ENCODE measurements at regions not wholly inside any gene's neighbourhood (a gene's known extent, or its start where the extent isn't known, plus 50 kb on each side); places are given as distances from the start of the nearest gene placed in this dataset.

DNA sequence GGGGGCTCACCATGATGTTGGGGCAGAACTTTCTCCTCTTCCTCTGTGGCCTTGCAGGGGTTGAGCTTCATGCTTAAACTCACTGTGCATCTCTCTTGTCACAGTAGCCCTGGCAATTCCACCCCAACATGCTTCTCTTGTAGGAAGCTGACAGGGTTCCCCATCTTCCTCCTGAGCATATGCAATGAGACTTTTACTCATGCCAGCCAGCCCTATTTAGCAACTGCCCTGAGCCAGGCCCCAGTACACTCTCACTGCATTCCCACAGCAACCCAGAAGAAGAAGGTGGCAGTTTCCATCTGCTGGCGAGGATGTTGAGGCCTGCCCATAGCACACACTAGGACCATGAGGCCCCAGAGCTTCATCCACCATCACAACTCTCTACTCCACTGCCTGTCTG is 72.2 kb upstream of the TEX51 start:
- DNase-seq (ENCODE audit: low read depth, low spot score): no peak

DNA sequence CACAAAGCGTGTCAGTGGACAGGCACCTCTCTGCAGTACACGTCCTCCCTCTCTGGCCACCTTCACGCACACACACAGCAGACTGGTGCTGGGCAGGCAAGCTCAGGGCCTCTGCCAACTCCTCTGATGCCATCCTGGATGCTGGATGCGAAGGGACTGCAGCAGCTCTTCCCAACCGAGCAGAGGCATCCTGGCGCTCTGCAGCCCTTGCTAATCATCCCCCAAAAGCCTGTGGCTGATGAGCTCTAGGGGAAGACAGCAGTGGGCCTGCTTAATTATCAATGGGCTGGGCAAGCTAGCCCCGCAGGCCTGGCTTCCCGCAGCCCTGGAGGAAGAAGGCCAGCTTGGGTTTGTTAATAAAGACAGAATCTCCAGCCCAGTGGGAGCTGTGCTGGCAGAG is 71.3 kb upstream of the TEX51 start:
- no peak for DNase-seq (ENCODE audit: low read depth, low spot score)

GRCh38 chr2:126828051-126828450 is 70.6 kb upstream of the TEX51 start:
- DNase-seq (ENCODE audit: low read depth, low spot score): no peak

DNA sequence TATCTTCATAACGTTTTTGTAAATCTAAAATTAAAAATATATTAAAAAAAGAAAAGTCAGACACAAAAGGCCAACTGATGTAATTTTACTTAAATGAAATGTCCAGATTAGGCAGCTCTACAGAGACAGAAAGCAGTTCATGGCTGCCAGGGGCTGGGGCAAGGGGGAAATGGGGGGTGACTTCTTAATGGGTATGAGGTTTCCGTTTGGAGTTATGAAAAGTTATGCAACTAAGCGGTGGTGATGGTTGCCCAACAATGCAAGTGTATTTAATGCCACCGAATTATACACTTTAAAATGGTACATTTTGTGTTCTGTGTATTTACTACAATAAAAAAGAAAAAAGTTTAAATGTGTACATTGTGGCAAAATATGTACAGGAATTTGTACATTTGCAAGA is 70.2 kb upstream of the TEX51 start:
- DNase-seq (ENCODE audit: low read depth, low spot score): no peak

DNA sequence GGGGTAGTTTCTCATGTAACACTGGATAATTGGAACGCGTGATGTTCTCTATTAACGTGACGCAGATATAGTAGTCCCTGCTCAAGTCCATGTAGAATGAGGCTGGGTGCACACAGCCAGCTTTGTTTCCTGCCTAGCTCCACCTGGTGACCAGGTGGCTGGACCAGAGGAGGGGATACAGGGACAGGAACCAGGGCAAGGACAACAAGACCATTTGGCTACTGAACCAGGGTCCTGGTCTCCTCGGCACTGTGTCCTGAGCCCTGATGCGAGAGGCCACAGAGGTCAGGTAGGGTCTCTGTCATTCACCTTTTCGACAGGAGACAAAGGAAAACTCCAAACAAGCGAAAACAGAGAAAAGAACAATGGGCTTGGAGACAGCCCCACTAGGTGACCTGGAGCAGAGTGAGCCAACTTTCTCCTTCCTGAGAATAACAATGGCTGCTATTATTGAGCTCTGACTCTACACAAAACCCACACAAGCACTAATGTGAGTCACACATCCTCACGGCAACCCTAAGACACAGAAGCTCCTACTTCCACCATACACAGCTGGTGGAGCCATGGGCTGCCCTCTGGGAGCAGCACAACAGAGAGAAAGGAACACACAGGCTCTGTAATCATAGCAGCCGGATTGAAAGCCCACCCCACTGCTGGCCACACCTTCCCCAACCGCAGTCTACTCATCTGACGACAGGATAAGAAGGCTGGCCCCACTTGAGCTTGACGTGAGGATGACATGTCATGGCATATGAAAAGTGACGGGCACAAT is 67.3 kb upstream of the TEX51 start:
- DNase-seq (ENCODE audit: low read depth, low spot score): no peak

GRCh38 chr2:126832014-126832413 is 66.7 kb upstream of the TEX51 start:
- DNase-seq (ENCODE audit: low read depth, low spot score): no peak

DNA sequence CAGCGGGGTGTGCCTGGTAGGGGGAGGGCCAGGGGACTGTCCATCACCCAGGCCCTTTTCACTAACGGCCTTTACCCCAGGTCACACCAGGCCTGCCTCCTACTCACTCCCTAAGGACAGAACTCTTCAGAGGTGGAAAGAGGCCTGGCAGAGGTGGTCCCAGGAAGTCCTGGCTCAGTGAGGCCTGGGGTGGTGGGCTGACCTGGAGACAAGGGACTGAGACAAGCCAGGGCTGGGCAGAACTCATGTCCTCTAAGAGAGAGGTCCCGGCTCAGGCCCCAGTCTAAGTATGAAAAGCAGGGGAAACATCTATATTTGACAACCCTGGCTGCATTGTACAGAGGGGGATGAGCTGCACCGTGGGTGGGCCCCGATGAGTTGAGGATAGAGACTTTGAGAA is 65.9 kb upstream of the TEX51 start:
- DNase-seq (ENCODE audit: low read depth, low spot score): no peak

DNA sequence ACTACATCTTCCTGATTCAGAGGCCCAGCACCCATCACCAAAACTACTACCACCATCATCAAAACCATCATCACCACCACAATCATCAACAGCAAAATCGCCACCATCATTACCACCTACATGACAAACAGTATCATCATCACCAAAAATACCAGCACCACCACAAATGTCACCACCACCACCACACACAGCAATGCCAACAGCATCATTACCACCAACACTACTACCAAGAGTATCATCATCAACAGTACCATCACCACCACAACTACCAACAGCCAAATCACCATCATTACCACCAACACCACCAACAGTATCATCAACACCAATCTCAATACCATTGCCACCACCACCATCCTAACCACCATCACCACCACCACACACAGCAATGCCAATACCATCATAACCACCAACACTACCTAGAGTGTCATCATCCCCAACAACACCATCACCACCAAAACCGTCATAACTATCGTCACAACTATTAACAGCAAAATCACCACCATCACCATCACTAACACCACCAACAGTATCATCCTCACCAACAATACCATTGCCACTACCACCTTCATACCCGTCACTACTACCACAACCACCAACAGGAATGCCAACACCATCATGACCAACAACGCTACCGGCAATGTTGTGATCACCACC is 64.6 kb upstream of the TEX51 start:
- DNase-seq (ENCODE audit: low read depth, low spot score): no peak

DNA sequence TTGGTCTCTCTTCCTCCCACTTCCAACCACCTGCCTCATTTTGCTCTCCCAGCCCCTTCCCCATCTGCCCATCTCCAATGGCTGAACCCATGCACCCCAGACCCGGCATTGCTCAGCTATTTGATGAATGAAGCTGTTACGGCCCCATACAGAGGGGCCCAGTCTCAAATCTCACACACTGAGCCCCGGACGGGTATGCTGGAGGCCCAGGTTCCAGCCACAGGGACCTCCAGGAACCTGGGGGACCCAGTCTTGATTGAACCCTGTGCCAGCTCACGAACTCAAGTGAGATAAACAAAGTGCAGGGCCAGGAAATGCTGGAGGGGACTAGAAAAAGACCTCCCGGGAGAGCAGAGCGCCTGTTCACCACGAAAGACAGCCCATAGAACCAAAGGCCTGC is 63.4 kb upstream of the TEX51 start:
- DNase-seq (ENCODE audit: low read depth, low spot score): no peak

DNA sequence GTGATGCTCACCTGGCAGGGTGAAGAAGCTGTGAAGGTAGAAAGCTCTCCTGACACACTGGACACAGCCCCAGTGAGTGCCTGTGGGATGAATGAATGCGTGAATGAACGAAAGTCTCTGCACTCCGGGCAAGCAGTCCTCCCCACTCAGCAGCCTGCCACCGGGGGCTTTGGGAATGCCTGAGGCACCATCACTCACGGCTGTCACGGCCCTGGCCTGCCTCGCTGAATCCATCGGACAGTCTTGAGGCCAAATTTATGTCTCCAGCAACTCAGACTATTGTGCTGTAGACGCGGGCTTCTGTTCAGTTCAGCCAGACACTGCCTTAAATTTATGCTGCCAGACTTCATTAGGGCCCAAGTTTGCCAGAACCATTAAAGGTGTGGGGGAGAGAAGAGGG is 62.9 kb upstream of the TEX51 start:
- no peak for DNase-seq (ENCODE audit: low read depth, low spot score)

DNA sequence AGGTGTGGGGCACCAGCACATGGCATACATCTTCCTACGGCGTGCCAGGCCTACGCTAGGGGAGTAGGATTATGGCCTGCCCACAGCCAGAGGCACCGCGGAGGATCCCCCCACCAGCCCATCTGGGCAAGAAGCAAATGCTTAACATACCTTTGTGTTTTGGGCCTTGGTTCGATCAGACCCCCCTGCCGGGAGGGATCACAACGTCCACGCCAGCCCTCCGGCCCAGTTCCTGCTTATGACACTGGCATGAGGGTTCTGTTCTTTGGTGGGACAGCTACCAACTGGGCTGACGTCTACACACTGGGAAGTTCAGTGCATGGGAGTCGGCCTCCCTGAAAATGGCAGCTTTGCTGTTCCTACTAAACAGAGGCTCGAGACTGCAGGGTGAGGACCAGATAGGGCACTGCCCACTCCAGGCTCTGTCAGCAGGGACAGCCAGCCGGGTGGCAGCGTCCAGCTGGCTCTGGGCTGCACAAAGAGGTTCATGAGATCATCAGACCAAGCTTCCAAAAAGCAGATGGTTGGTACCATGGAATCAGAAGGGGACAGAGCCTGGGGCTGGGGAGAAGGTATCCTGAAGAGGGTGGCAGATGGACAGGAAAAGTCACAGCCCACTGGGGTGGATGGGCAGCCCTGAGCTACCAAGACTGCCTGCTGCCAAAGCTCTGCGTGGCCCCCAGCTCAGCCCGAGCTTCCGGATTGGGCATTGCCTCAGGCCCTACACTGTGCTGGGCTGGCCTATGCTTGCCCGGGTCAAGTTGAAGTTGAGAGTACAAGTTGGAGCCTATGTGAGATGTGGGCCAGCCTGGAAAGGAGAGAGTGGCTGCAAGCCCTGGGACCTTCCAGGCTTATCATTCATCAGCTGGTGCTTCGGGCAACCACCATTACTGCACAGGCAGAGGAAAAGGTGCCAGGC is 61.7 kb upstream of the TEX51 start:
- no peak for DNase-seq (ENCODE audit: low read depth, low spot score)

GRCh38 chr2:126837966-126838715 is 60.5 kb upstream of the TEX51 start:
- DNase-seq (ENCODE audit: low read depth, low spot score): no peak

DNA sequence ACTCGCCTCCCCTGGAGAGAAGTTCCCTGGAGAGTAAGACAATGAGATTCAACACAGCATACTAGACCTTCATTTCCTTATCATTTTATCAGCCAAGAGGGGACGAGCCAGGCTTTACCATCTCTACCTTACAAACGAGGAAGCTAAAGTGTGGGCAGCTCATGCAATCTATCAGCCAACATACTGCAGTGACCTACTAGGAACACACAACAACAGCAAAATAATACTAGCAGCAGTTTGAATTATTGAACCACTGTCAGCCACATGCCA is 60.0 kb upstream of the TEX51 start:
- no peak for DNase-seq (ENCODE audit: low read depth, low spot score)

GRCh38 chr2:126839796-126840195 is 58.9 kb upstream of the TEX51 start:
- no peak for DNase-seq (ENCODE audit: low read depth, low spot score)

GRCh38 chr2:126843081-126843480 is 55.6 kb upstream of the TEX51 start:
- no peak for DNase-seq (ENCODE audit: low read depth, low spot score)

DNA sequence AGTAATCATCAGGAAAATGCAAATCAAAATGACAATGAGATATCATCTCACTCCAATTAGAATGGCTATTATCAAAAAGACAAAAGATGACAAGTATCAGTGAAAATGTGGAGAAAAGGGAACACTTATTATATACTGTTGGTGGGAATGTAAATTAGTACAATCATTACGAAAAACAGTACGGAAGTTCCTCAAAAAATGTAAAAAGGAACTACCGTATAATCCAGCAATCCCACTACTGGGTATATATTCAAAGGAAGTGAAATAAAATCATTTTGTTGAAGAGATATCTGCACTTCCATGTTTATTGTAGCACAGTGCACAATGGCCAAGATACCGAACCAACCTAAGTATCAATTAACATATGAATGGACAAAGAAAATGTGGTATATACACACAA is 52.4 kb upstream of the TEX51 start:
- no peak for DNase-seq (ENCODE audit: low read depth, low spot score)
